HepG2 (cell line): ENCODE measurements at regions not wholly inside any gene's neighbourhood (a gene's known extent, or its start where the extent isn't known, plus 50 kb on each side); places are given as distances from the start of the nearest gene placed in this dataset.
A peak's percentile ranks its signal among the peaks of the same experiment; 100 is the strongest.

ENCODE experiments used
- CHD4 ChIP-seq: fragments of 200-600 bp; sonication (generic); IDR thresholded peaks from 2 replicates; pipeline ENCODE4 v1.7.0; 2017; ENCODE audit warnings: mild to moderate bottlenecking, low read length, borderline replicate concordance
- GABPB1 ChIP-seq: IDR thresholded peaks from 2 replicates; pipeline ENCODE4 v1.6.1; 2016; ENCODE audit warnings: mild to moderate bottlenecking, missing genetic modification reagents, moderate library complexity, missing compliant biosample characterization
- HNF1A ChIP-seq, 2 experiments: sonication (generic) in 1 of 2; formaldehyde crosslinking in 1 of 2; IDR thresholded peaks; 2 replicates each; pipeline versions ENCODE4 v1.4.0 to v1.6.1; 2016 to 2020; ENCODE audit warnings: borderline replicate concordance in 1 of 2, low read depth in 1 of 2, mild to moderate bottlenecking in 1 of 2, missing genetic modification reagents in 1 of 2
- HNRNPLL ChIP-seq: fragments of 200-400 bp; formaldehyde crosslinking; IDR thresholded peaks from 2 replicates; pipeline ENCODE4 v1.6.1; 2017; ENCODE audit warnings: mild to moderate bottlenecking, low read depth, low read length; ENCODE audit not compliant: poor library complexity, severe bottlenecking
- KDM1A ChIP-seq: IDR thresholded peaks from 2 replicates; pipeline ENCODE4 v1.6.1; 2016; ENCODE audit warnings: missing compliant biosample characterization
- KLF15 ChIP-seq: sonication (generic); formaldehyde crosslinking; IDR thresholded peaks from 2 replicates; pipeline ENCODE4 v1.8.1; 2023; ENCODE audit warnings: borderline replicate concordance, mild to moderate bottlenecking, inconsistent platforms, missing genetic modification reagents, mixed read lengths
- NFIC ChIP-seq: IDR thresholded peaks from 2 replicates; pipeline ENCODE4 v1.6.1; 2012; ENCODE audit warnings: mild to moderate bottlenecking, low read length, inconsistent platforms
- RBAK ChIP-seq: sonication (generic); formaldehyde crosslinking; IDR thresholded peaks from 2 replicates; pipeline ENCODE4 v1.5.1; 2020; ENCODE audit warnings: mild to moderate bottlenecking, missing genetic modification reagents
- SCMH1 ChIP-seq: sonication (generic); formaldehyde crosslinking; IDR thresholded peaks from 2 replicates; pipeline ENCODE4 v1.9.0; 2021; ENCODE audit warnings: missing genetic modification reagents, mild to moderate bottlenecking, borderline replicate concordance
- SIX4 ChIP-seq: sonication (generic); formaldehyde crosslinking; IDR thresholded peaks from 2 replicates; pipeline ENCODE4 v1.4.0; 2020; ENCODE audit warnings: missing genetic modification reagents
- SP2 ChIP-seq: sonication (generic); formaldehyde crosslinking; IDR thresholded peaks from 2 replicates; pipeline ENCODE4 v1.5.1; 2020; ENCODE audit warnings: mild to moderate bottlenecking, missing genetic modification reagents
- ZBED4 ChIP-seq: sonication (generic); formaldehyde crosslinking; IDR thresholded peaks from 2 replicates; pipeline ENCODE4 v1.4.0; 2020; ENCODE audit warnings: missing genetic modification reagents, borderline replicate concordance
- ZBTB42 ChIP-seq: sonication (generic); formaldehyde crosslinking; IDR thresholded peaks from 2 replicates; pipeline ENCODE4 v1.5.0; 2020; ENCODE audit warnings: mild to moderate bottlenecking, missing genetic modification reagents
- ZFY ChIP-seq: sonication (generic); formaldehyde crosslinking; IDR thresholded peaks from 2 replicates; pipeline ENCODE4 v1.4.0; 2020; ENCODE audit warnings: missing genetic modification reagents
- ZKSCAN8 ChIP-seq: IDR thresholded peaks from 2 replicates; pipeline ENCODE4 v1.6.1; 2016; ENCODE audit warnings: borderline replicate concordance, missing genetic modification reagents, missing compliant biosample characterization
- ZNF333 ChIP-seq: sonication (generic); formaldehyde crosslinking; IDR thresholded peaks from 2 replicates; pipeline ENCODE4 v1.4.0; 2020; ENCODE audit warnings: mild to moderate bottlenecking, missing genetic modification reagents, borderline replicate concordance
- ZNF441 ChIP-seq: sonication (generic); formaldehyde crosslinking; IDR thresholded peaks from 2 replicates; pipeline ENCODE4 v1.7.0; 2021; ENCODE audit warnings: missing genetic modification reagents, borderline replicate concordance
- ZNF513 ChIP-seq: sonication (generic); formaldehyde crosslinking; conservative IDR thresholded peaks from 2 replicates; pipeline ENCODE4 v1.5.0; 2020; ENCODE audit warnings: missing genetic modification reagents
- ZNF691 ChIP-seq: sonication (generic); formaldehyde crosslinking; IDR thresholded peaks from 2 replicates; pipeline ENCODE4 v1.4.0; 2020; ENCODE audit warnings: missing genetic modification reagents, low read depth, mild to moderate bottlenecking, borderline replicate concordance
- ZNF776 ChIP-seq: sonication (generic); formaldehyde crosslinking; IDR thresholded peaks from 2 replicates; pipeline ENCODE4 v1.4.0; 2020; ENCODE audit warnings: mild to moderate bottlenecking, missing genetic modification reagents

GRCh38 chr9:117491491-117491890, 76.6 kb upstream of the ASTN2 start (continued):
- no peak; the same call in 1 of the 2 replicates for TF ChIP-seq ZFY
- TF ChIP-seq ZNF691 (CRISPR knock-in tag): no peak
- TF ChIP-seq GABPB1 (CRISPR knock-in tag): no peak; the same call in 1 of the 2 replicates
- peak; percentile 41; the same call in 1 of the 2 replicates for TF ChIP-seq ZNF441 (CRISPR knock-in tag)
- TF ChIP-seq SCMH1 (CRISPR knock-in tag): no peak
- TF ChIP-seq ZBTB42 (CRISPR knock-in tag): no peak
- no peak for TF ChIP-seq RBAK (CRISPR knock-in tag)
- TF ChIP-seq ZBED4: no peak; the same call in 1 of the 2 replicates
- TF ChIP-seq HNF1A (IDR thresholded peaks at IDR 0.05; ENCODE audit: low read depth): no peak; the same call in 1 of the 2 replicates
- TF ChIP-seq HNF1A (CRISPR knock-in tag; IDR thresholded peaks at IDR 0.05; ENCODE audit: borderline replicate concordance): no peak; the same call in 1 of the 2 replicates
- no peak for TF ChIP-seq KDM1A
- TF ChIP-seq KLF15: no peak
- TF ChIP-seq ZNF333 (CRISPR knock-in tag): no peak
- TF ChIP-seq CHD4: no peak
- no peak for TF ChIP-seq SP2
- no peak for TF ChIP-seq ZKSCAN8 (CRISPR knock-in tag)
- TF ChIP-seq HNRNPLL: no peak
- TF ChIP-seq ZNF513 (CRISPR knock-in tag): no peak
- no peak for TF ChIP-seq SIX4 (CRISPR knock-in tag)
- TF ChIP-seq NFIC: peak; percentile 87
- TF ChIP-seq ZNF776 (CRISPR knock-in tag): no peak
